Inflammatory macrophage treated with lipopolysaccharide for 4 hours (primary cell): ENCODE measurements at regions not wholly inside any gene's neighbourhood (a gene's known extent, or its start where the extent isn't known, plus 50 kb on each side); places are given as distances from the start of the nearest gene placed in this dataset.
"Not testable (repeated sequence)": the region's sequence is repeated elsewhere in the genome, so short reads cannot be mapped to it uniquely, and the experiment has no call there.

Experiments used
- DNase-seq: peaks from one replicate; pipeline ENCODE4 v3.0.0-alpha.2; 2020

DNA sequence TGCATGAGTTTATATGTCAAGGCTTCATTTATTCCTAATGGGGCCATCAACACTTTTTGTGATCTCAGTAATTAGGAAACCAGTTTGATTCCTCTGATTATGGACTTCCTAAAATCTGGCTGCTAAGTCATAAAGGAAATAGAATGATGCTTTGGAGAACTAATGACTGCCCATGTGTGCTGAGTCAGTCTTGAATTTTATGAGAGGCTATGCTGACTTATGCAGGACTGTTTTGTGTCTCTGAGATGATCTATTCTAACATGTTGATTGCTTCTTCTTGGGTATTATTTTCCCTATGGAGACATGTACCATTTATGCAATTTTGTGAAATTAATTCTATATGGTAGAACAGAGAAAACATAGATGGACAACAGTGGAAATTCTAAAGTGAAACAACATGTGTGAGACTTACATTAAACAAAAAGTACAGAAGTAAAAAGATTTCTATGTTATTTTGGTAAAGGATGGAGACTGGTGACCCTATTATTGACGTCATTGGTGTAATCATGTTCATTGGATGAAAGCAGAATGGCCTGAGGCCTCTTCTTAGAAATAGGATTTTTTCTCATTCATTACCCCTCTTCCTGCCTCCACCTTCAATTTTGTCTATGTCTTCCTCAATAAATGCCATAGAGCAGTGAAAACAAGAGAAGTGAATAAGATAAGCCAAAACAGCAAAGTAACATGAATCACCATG is 1658.2 kb upstream of the PIK3C3 start:
- DNase-seq, result no peak

- DNase-seq, result no peak
Measured at GRCh38 chr18:40292985-40293710, 1661.9 kb upstream of the PIK3C3 start.

DNA sequence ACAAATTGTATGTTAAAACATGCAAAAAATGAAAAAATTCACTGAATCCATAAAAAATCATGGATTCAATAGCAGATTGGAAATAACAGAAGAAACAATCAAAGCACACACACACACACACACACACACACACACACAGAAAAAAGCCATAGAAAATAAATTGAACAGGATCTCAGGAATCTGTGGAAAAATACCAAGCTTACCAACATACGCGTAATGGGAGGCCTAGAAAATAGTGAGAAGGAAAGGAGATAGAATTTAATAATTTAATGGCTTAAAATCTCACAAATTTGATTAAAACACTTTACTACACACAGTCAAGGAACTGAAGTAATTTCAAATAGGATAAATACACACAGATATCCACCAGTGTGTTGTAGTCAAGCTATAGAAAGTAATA is 1671.5 kb upstream of the PIK3C3 start:
- no peak for DNase-seq

DNA sequence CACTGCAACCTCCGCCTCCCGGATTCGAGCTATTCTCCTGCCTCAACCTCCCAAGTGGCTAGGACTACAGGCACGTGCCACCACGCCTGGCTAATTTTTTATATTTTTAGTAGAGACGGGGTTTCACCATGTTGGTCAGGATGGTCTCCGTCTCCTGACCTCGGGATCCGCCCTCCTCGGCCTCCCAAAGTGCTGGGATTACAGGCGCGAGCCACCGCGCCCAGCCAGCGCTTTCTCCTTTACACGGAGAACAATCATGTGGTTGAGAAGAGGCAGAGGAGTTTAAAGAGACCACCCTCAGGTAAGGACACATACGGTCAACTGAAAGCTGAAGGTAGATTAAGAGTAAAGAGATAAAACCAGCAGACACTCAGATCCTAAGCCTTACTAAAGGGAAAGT is 1673.7 kb upstream of the PIK3C3 start:
- DNase-seq, result not testable (repeated sequence)

DNA sequence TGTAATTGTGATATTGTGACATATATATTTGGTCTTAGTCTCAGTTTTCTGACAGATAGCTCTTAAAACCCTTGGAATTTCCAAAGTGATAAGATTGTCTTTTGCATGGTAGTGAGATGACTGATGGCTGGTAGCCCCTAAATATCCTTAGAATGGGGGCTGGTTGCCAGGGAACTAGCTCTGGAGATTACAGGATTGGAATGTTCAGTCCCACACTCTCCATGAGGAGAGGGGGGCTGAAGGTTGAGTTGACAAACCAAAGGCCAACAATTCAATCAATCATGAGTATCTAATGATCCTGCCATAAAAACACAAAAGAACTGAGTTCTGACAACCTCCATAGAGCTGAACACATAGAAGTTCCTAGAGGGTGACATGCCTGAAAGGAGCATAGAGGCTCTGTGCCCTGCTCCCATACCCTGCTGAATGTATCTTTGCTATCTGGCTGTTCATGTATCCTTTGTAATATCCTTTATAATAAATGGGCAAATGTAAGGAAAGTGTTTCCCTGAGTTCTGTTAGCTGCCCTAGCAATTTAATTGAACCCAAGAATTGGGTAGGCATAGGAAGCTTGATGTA is 1680.3 kb upstream of the PIK3C3 start:
- DNase-seq, result no peak

GRCh38 chr18:40272630-40273231 is 1682.3 kb upstream of the PIK3C3 start:
- DNase-seq, result no peak

DNA sequence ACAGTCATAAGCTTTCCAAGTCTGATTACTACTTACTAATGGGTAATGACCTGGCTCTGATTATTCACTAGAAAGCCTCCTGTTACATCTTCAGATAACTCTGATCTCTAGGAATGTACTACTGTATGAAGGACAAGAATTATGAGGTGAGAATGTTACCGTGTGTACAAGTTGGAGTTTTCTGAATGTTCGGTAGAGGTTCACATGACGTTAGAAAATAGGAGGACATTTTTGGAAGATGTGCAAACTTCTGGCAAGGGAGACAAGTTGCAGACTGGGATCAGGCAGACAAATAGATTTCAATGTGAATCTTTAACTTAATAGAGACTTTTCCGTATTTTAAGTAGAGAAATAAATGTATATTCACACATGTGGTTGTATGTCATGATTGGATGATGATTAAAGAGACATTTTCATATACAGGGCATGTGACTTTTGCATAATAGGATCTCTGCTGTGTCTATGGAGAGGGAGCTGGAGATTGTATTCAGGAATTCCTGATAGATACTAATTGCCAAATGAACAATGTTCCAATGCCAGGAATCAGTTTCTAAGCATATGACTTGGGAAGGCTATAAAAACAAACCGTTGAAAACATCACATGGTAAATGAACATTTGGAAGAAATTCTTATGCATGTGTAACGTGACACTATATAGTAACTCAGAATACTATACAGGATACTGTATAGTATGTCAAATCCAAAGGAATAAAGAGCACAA is 1695.8 kb upstream of the PIK3C3 start:
- DNase-seq, result no peak

DNA sequence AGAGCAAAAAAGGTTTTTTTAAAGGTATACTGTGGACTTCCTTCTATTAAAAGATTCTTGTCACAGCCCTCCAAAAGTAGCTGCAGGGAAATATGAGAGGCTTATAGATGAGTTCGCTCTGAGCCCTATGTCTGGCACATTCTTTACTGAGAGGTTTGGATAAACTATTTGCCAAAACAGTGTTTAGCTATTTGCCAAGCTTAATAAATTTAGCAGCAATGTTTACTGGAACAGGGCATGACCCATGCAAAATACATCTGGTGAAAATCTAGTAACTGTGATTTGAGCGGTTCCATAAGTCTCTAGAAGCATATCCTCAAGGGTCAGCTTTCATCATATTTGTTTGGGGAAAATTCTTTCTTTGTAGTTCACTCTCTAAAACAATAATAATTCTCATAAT is 1696.7 kb upstream of the PIK3C3 start:
- DNase-seq, result no peak

DNA sequence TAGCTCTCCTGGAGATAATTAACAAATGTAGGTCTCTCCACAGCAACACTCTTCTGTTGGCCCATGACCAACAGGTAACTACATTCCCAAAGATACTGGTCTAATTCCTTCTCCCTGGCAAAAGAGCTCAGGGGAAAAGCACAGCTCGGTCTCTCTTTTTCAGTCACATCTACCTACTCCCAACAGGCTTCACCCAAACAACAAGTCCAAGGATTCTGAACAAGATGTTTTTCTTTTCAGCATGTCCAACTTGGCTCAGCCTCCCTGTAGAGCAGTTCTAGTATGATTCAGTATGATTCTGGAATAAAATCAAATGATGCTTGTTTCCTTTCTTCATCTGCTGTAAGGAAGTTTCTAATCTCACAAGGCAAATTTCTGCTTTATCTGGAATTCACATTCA is 1704.8 kb upstream of the PIK3C3 start:
- DNase-seq, result no peak

GRCh38 chr18:40249390-40250080 is 1705.5 kb upstream of the PIK3C3 start:
- no peak for DNase-seq

GRCh38 chr18:40245612-40246011 is 1709.4 kb upstream of the PIK3C3 start:
- not testable (repeated sequence) for DNase-seq

- no peak for DNase-seq
Measured at GRCh38 chr18:40243607-40244006, 1711.4 kb upstream of the PIK3C3 start.

- no peak for DNase-seq
Measured at GRCh38 chr18:40235836-40236235, 1719.2 kb upstream of the PIK3C3 start.

- no peak for DNase-seq
Measured at GRCh38 chr18:40235323-40235722, 1719.7 kb upstream of the PIK3C3 start.

GRCh38 chr18:40233931-40234616 is 1721.0 kb upstream of the PIK3C3 start:
- no peak for DNase-seq

- DNase-seq, result no peak
Measured at GRCh38 chr18:40222776-40223175, 1732.3 kb upstream of the PIK3C3 start.

DNA sequence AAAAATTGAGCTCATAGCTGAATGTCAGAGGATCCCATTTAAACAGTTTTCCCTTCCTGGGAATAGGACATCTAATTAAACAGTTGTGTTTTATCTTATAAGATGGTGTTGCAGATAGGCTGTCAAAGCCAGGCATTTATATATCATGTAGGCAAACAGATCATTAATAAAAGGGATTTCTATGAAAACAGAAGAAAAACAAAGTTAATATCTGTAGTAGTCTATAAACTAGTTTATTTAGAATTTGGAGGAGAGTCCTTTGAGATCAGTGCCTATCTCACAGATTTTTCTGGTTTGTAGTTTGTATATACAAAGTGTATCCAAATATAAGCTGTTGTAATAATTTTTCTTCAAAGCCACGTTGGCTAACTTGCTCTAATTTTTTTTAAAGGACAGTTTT is 1738.2 kb upstream of the PIK3C3 start:
- no peak for DNase-seq

DNA sequence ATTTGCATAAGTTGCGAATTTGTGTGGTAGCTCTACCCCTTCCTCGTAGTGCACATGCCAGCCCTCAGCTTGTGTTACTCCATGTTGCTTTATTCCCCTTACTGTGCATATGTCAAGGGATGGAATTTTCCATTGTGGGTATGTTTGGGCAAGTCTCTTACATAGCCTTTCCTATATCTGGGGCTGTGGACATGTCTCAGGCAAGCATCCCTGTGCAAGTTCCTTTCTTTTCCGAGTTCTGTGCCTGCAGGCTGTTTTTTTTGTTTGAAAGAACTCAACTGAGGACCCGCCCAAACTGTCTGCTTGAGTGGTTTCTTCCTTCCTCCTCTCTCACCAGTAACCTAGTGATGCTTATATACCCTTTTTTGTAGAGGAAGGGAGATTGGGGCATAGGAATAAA is 1739.1 kb upstream of the PIK3C3 start:
- DNase-seq, result no peak

DNA sequence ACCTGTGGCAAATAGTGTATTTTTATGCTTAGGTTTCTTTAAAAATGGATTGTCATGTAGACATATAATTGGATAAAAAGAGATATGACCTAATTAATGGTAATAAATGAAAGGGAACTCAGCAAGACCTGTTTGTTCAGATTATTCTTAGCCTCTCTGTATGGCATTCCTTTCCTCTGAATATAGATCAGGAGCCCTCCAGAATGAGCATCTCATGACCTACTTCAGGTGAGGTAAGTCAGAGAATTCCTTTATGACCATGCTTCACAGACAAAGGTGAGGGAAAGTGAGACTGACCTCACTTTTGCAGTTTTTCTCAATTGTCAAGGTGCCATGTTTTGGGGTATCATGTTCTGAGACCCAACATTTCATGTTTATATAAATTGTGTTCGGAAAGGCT is 1744.3 kb upstream of the PIK3C3 start:
- DNase-seq, result no peak

DNA sequence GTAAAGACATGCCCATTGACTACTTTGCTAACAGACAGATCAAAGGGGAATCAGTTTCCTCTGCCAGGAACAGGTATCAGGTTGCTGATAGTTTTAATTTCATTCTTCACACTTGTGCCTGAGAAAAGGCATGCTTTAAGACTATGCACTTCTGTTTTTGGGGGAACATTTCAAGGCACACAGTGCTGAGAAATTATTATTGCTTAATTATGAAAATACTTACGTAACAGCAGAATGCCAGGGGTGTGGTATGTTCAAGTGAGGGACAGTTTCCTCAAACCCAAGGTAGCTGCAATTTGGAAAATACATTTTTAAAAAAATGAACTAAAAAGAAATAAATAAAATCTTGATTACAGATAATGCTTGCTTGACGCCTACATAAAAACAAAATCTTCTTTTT is 1746.1 kb upstream of the PIK3C3 start:
- DNase-seq, result peak; percentile 33

DNA sequence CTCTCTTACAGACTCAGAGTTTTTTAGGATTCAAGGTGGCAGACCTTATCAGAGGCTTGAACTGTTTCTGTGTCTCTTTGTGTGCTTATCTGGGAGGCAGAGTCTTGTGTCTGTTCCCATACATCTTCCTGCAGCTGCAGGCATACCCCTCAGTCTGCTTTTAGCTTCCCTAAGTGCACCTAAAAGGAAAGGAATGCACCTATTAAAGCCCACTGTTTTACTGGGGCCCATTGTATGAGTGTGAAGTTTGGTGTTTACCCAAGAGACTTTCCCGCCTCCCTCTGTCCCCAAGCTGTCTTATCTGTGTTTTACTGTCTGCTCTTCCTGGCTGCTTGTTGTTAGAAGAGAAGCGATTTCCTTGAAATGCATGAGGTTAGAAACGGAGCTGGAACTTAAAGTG is 1757.3 kb upstream of the PIK3C3 start:
- DNase-seq, result no peak

- no peak for DNase-seq
Measured at GRCh38 chr18:40186677-40187076, 1768.4 kb upstream of the PIK3C3 start.
